HG02870 (cell line): ENCODE measurements at regions not wholly inside any gene's neighbourhood (a gene's known extent, or its start where the extent isn't known, plus 50 kb on each side); places are given as distances from the start of the nearest gene placed in this dataset.

Experiments used
- ATAC-seq: cut with Tn5 transposase; IDR thresholded peaks from one replicate; pipeline ENCODE4 v1.9.1; 2021; ENCODE audit warnings: mild to moderate bottlenecking, moderate library complexity; ENCODE audit not compliant: unreplicated experiment

DNA sequence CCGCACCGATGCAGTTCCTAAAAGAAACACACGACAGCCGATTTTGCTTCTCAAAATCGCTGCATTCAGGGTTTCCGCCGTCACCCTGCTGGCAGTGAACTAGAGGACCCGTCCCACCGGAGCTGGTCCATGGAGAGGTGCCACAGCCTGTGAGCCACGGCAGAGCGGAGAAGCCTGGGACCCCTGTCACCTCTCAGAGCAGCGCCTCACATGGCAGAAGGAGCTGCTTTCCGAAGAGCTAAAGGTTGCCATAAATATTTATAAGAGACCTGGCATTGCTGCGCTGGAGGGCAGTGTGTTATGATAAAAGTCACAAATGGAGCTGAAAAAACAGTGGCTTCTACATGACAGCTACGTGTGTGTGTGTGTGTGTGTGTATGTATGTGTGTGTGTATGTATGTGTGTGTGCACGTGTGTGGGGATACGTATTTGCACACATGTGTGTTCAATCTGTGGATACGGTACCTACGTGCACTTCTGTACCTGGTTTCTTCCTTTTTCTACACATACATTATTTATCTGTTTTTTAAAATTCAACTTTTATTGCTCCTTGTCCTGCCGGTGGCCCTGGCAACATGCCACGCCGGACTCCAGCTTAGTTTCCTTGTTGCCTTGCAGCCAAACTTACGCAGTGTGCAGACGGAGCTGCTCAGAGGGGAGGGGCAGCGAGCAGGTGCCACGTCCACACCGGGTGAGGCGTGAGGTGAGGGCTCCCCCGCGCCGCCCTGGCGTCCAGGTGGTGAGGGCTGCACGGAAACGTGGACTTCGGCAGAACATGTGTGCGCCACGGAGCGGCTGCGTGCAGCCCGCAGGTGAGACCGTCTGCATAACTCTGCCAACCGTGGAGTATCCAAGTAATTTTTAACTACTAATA is 115.2 kb upstream of the PITRM1 start:
- no peak for ATAC-seq

DNA sequence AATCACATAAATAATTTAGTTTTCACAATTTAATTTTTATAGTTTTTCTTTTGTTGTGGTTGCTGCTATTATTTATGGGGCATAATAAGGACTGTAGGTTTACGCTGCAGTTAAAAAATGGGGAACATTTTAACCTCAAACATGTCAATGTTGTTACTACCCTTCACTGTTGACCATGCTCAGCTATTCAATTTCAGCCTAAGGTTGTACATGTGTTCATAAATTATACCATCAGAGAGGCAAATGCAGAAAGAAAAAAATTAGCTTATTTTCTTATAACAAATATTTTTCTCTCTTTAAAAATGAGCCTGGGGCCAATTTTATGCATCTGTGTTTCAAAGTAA is 110.1 kb upstream of the PITRM1 start:
- no peak for ATAC-seq

DNA sequence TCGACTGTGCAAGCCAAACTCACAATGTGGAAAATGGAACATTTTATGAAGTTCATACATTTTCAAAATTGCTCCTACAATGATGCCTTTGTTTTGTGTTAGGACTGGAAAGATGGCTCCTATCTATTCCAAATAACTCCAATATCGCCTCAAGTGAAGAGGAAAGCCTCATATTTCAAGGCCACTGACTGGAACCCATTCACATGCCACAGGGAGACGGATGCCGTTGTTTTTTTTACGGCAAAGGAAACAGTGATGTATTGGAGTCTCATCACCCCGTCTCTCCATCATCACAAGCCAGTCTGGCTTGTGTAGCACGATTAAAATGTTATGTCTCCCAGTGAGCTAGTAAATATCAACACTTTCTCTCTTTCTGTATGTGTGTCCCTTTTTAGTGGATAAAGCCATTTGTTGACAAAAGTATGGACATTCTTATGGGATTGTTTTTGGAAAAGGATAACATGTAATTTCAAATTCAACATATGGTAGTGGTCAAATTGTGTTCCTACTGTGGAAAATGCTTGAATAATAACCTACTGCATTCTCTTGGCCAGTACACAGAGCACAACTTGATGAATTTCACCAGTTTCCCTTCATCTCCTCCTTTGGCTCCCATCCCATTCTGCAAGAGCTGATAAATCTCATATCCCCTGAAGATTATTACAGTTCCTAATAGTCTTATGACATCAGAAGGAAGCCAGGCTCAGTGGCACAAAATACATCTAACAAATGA is 109.5 kb upstream of the PITRM1 start:
- no peak for ATAC-seq

DNA sequence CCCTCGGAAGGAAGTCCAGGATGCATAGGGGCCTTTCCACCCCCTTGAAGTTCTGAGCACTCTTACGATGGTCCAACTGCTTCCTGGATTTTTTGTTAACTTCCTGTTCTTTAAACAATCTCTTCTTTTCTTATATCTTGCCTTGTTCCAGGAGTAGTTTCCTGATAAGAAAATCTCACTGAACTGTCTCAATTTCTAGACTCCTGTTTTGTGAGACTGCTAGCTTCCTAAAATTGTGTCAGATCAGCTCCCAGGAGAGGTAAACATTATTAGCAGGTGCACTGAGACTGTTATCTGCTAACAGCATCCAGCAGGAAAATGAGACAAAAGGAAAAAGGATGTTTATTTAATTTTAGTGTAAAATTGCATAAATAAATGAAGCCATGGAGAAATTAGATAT is 106.2 kb upstream of the PITRM1 start:
- ATAC-seq, result no peak

DNA sequence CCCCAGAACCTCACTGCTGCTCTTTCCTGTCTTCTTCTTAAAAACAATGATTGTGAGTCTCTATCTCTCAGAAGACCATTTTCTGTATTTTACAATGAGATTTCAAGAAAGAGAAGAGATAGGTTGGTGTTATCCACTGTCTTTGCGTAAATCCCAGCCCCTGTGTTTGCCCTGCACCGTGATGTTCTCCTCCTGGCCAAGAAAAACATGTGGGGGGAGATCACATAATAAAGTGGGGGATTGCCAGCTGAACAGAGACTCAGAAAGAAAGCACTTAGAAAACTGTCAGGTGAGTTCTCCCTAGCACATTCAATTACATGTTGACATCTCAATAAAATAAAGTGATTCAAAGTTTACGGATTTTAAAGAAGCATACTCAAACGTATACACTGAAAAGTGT is 105.0 kb upstream of the PITRM1 start:
- no peak for ATAC-seq

DNA sequence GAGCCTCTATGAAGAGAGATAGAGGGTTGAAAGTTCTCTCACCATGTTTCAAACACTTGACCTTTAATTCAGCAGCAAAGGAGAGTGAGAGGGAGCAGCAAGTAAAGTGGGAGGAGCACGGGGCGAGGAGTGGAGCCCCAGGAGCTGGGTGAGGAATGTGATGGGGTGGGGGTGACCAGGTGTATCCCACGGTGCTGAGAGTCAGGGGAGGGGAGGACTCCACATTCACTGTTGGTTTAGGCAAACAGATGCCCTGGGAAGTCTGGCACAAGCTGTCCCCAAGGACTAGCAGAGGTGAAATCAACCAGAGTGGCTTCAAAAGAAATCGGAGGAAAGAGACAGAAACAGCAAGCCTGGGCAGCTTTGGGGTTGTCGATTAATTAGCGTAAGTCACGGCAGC is 101.8 kb upstream of the PITRM1 start:
- ATAC-seq, result no peak

DNA sequence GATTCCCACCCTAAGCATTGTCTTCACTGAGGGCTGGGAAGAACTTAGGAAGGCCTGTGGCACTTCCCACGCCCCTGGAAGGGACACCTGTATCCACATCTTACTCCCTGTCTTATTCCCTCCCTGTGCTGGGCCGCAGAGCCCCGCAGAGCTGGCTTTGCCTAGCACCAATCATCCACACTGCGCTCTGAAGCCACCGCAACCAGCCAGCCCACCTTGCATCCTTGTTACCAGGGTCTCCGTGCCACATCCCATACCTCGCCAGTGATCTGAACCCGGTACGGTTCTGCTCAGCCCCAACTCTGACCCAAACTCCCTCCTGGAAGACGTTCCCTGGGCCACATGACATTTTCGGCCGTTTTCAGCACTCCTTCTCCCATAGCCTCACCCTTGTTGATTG is 101.4 kb upstream of the PITRM1 start:
- ATAC-seq, result no peak

DNA sequence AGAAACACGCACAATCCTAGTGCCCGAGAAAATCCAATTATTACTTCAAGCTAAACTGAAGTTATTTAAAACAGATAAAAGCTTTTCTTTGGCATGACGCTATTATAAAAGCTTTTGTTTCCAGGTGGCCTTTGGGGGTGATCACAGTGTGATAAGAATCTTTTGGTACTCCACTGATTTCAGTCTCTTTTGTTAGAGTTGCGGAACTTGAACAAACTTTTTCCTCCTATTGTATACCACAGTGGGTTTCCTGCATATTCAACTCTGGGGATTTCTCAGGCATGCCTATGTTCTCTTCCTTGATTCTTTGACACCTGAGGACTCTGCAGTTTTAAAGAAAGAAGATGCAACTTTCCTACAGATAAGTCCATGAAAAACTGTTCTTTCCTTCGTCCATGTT is 99.7 kb upstream of the PITRM1 start:
- no peak for ATAC-seq

DNA sequence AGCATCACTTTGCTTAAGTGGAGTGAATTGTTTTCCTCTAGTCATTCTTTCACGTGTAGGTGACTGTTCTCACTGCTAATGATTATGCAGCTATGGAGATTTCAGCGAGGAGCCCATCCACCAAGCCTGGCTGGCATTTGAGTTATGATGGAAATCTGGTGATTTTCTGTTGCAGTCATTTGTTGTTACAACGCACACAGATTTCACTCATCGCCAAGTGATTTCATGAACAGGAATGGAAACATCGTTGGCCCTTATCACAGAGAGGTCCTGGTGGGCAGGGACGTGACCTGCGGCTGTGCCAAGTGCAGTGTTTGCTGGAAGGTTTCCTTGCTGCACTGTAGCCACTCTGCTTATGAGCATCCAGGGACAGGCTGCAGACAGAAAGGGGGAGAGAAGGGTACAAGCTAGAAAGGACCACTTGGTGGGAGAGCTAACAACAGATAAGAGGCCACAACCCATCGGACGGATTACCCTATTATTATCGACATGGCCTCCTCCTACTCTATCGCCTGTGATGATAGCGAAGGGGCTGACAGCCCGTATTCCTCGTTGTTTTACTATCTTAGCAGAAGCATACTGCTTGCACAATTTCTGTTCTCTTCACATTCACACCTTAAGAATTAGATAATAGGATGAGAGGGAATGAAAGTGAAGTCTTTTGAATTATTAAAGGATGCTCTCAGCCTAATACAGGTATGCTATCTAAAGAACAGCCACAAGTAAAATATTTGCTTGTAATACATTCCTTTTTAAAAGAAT is 99.0 kb upstream of the PITRM1 start:
- ATAC-seq, result no peak

DNA sequence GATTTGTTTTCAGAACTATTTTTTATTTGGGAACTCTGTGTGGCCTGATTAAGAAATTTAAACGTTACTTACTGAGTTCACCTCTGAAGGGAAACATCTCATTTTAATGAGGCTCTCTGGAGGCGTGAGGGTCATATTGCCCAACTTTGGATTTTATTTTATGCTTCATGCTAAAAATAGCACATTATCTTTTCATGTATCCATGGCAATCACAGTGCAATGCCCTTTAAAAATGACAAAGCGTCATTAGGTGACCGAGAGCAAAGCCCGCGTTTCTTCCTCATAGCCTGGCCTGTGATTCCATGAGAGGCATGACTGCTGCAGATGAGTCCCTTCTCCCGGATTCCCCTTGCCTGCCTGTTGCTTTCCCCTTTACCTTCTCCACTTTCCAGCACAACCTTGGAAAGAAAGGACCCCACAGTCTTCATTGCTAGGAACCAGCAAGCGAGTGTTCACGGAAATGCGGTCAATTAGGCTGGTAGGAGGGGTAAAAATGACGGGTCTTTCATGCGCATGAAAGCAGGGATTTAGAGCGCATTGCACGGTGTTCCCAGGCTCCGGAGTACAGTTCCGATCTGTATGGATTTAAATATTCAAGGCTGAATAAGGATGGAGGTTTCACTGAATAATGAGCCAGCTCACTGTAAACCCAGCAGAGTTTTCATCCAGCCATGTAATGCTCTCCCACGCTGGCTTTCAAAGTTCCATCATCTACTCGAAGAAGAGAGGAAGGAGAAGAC is 98.2 kb upstream of the PITRM1 start:
- no peak for ATAC-seq

DNA sequence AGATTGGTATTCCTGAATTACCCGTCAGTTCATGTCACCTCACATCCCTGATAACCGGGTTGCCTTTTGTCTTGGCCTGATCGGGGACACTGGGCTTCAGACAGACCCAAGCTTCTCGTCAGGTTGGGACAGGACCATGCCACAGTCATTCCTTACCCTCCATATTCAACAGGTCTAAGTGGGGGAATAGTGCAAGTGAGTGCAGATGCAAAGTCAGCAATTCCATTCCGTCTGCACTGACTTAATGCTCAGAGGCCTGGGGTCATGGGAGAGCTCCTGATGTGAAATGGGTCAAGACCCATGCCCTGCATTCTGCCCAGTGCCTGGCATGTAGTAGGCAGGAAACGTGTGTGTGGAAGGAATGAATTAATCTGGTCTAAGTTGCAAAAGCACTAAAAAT is 95.4 kb upstream of the PITRM1 start:
- ATAC-seq, result no peak

DNA sequence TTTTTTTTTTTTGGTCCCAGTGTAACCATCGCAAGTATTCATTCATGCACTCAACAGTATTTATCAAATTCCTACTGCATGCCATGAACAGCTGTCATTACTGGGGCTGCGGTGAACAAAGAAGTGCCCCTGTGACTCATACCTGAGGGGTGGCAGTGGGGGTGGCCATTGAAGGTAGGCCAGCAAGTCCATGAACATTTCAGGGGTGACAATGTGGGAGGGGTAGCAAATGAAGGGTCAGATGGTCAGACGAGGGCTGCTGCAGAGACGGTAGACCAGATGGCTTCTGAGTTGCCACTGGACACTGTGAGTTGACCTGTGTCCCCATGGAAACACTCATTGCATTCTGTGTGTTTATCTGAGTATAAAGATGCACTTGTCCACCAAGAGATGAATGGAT is 92.5 kb upstream of the PITRM1 start:
- no peak for ATAC-seq

DNA sequence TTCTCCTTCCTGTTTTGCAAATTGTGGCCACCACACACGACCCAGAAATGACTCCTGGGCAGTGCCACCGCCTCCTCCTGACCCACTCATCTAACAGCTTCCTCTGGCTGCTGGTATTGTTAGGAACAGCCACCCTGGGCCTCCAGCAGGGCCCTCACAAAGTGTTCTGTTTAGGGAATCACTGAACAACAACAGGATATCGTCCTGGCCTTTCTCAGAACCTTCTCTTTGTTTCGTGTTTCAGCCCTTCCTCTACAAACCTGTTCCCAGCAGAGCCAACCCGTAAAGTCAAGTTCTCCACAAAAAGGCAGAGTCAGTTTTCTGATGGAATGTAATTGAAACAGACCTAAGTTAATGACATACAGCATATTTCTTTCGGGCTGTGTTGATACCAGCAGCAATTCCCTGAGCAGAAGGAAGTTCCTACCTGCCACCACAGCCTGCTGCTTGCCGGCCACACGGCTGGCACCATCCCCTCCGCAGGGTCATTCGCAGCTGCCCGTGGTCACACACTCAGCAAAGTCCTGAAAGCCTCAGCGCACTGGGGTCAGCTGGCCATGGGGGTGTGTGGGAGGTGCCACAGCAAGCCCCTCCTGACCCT is 91.7 kb upstream of the PITRM1 start:
- ATAC-seq, result no peak

DNA sequence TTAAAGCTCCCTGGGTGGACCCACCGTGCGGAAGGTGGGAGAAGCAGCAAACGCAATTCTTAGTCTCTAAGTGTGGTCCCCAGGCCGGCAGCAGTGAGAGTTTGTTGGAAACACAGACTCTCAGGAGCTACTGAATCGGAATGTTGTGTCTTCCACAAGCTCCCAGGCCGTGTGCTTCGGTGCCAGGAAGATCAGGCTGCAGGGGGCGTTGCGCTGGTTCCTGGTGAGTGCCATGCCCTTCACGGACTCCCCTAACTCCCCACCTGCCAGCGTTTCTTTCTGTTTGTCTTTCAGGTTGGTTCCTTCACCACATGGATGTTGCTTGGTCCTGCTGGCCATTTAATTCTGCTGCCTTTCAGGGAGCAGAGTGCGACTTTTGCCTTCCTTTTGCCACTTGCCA is 91.2 kb upstream of the PITRM1 start:
- no peak for ATAC-seq

DNA sequence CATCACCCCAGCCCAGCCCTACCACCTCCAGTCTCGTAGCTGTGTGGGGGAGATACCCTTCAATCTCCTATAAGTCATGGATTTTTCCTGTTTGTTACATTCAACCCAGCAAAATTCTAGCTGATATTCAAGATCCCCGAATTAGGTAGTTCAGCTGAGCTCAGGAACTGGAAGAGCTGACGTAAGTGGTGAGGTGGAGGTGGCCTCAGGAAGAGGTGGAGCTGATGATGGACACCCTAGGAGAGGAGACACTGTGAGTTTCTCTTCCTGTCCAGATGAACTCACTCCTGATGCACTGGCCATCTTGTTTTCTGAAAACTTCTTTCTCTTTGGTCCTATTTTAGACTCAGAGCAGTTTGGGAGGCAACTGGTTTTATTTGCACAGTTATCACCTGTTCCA is 90.5 kb upstream of the PITRM1 start:
- ATAC-seq, result no peak

DNA sequence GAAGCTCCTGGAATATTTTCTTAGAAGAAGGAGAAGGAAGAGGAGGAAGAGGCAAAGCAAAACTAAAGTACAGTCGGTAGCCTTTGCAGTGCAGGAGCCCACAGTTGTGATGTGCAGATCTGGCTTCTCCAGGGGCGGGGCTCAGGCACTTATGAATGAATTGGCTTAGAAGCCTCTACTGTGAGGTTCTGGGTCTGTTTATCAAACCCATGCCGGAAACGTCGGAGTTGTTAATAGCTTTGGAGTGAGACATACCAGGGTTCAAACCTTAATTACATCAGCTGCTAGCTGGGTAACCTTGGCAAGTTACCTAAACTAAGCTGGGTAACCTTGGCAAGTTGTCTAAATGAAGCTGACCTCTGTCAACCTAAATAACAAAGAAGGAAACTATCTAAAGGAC is 89.3 kb upstream of the PITRM1 start:
- no peak for ATAC-seq

DNA sequence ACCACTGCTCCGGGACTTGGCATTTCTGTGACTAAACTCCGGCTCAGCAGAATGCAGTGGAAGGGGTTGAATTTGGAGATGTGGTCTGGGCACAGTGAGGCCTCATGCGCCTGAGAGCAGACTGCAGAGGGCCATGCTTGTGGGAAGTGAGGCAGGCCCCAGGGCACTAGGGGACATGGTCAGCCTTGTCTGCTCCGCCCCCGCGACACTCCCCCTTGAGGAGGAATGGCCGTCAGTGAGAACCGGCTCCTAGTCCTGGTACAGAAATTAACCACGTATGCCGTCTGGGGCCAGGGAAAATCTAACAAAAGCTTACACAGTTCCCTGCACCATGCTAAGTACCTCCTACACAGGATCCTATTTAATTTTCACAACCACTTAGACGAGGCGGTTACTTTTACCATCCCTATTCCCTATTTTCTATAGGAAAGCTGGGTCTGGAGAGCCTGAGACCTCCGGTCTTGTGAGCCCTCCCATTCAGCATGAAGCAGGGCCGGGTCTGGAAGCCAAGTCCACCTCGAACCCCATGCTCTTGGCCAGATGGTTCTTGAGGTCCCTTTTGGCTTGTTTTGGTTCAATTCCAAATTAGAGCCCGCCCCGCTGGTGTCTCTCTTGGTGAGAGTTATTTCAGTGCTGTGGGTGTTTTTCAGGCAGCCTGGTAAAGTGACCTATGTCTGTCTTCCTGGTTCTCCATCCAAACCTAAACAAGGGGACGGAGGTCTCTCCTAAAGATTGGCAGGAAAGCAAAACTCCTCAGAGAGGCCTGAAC is 87.7 kb upstream of the PITRM1 start:
- ATAC-seq, result no peak

DNA sequence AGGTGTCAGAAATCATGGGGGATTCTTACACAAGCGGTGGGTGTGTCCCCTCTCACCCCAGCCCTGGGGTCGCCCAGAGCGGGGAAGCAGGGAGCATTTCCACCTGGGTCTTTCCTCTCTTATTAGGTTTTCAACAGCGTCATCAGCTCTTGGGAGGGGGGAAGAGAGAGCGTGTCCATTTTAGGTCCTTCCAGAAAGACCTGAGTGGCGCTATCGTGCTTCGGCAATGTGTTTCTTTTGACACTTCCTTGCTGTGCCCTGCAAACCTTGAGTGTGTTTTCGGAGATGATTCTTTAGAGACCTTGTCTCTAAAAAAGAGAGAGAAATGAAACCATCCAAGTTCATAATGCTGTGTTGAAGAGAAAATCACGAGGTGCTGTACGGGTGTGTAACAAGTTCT is 86.9 kb upstream of the PITRM1 start:
- no peak for ATAC-seq

DNA sequence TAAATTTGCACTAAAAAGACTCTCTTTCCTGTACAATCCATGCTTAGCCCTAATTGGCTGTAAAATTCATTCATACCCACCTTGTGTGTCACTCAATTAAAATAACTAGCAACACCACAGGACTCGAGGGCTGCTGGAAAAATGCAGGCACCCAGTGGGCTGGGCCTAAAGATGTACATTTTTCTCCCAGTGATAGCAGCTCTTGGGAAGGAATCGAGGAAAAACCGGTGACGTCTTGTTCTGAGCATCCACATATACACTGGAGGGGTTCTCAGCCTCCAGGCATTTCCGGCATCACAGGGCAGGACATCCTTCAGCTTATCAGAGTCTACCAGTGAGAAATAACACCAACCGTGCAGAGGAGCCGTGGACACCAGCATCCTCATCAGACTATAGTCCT is 85.8 kb upstream of the PITRM1 start:
- ATAC-seq, result no peak

DNA sequence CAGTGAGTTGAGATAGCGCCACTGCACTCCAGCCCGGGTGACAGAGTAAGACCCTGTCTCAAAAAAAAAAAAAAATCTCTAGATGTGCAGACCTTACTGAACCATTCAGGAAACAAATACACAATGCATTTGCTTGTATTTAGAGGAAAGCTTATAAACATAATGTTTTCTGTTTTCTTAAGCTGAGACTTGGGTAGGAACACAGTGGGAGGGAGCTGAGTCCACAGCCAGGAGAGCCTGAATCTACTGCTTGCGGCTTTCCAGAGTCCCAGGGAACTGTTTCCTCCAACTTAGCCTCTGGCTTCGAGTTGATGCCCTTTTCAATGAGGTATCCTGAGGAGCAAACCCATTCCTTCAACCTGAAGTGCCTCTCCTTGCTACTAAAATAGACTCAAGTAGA is 83.0 kb upstream of the PITRM1 start:
- ATAC-seq, result no peak
